K562 (cell line): ENCODE measurements at regions not wholly inside any gene's neighbourhood (a gene's known extent, or its start where the extent isn't known, plus 50 kb on each side); places are given as distances from the start of the nearest gene placed in this dataset.

Source experiments
- ATAC-seq: fragments of 200-7000 bp; cut with Tn5 transposase; 3 replicates; pipeline ENCODE4 v1.9.1; 2020; ENCODE audit warnings: moderate library complexity
- BruUV-seq: library from RNA; stranded (reverse); fragments of 400-500 nt; replicated peaks from 2 replicates; lab custom pipeline; 2021; lab: Mats Ljungman, UMichigan
- CTCF ChIA-PET: fragments of 300-600 bp; formaldehyde crosslinking; extraction: SDS; loops from one replicate; lab custom pipeline; 2021; ENCODE audit warnings: low intra/inter-chr PET ratio; lab: Yijun Ruan, JAX
- POLR2A ChIA-PET: fragments of 300-600, 350-650 bp; sonication (Branson Sonifier 250); formaldehyde crosslinking; extraction: SDS; loops from one replicate; lab custom pipeline; 2021; ENCODE audit warnings: antibody characterized with exemption, inconsistent platforms; lab: Yijun Ruan, JAX
- DNase-seq, 4 experiments: peaks; one replicate each; pipeline versions ENCODE4 v3.0.0 to v3.0.0-alpha.2; 2011 to 2018; ENCODE audit warnings: low spot score in 3 of 4, mixed read lengths in 3 of 4; ENCODE audit errors: extremely low read depth in 1 of 4
- FAIRE-seq: peaks from 2 replicates; lab custom pipeline; 2011; peaks lifted over from hg19 to GRCh38; lab: Jason Lieb, UNC
- H2AFZ ChIP-seq: 2 replicates; pipeline ENCODE4 v1.6.0; 2011; ENCODE audit warnings: low read depth, low read length, control low read depth, inconsistent platforms
- H3K27ac ChIP-seq: fragments of 200-600 bp; 3 replicates; pipeline ENCODE4 v1.8.0; 2011; ENCODE audit warnings: low read depth, mild to moderate bottlenecking, control low read depth, inconsistent platforms, low read length, moderate library complexity, mixed read lengths; ENCODE audit errors: extremely low read depth
- H3K27me3 ChIP-seq, 2 experiments: fragments of 300-600 bp in 1 of 2; 2 replicates in 1 of 2; 3 replicates in 1 of 2; pipeline versions ENCODE4 v1.6.0 to v1.8.0; 2011; ENCODE audit warnings: inconsistent platforms in 2 of 2, low read length in 2 of 2, mild to moderate bottlenecking in 1 of 2, mixed read lengths in 1 of 2, moderate library complexity in 1 of 2; ENCODE audit not compliant: control insufficient read depth in 2 of 2, insufficient read depth in 2 of 2
- H3K36me3 ChIP-seq: fragments of 300-600 bp; 3 replicates; pipeline ENCODE4 v1.8.0; 2011; ENCODE audit warnings: mild to moderate bottlenecking, low read length, inconsistent platforms; ENCODE audit not compliant: control insufficient read depth, insufficient read depth
- H3K4me1 ChIP-seq, 2 experiments: fragments of 200-600 bp in 1 of 2; replicated peaks in 1 of 2; 2 replicates in 1 of 2; 3 replicates in 1 of 2; pipeline versions ENCODE4 v1.5.1 to v1.8.0; 2011; ENCODE audit warnings: inconsistent platforms in 2 of 2, low read length in 2 of 2, mild to moderate bottlenecking in 1 of 2, mixed read lengths in 1 of 2, moderate library complexity in 1 of 2; ENCODE audit not compliant: control insufficient read depth in 2 of 2, insufficient read depth in 2 of 2
- H3K4me2 ChIP-seq: 2 replicates; pipeline ENCODE4 v1.6.1; 2011; ENCODE audit warnings: low read length, control low read depth, inconsistent platforms, mixed read lengths; ENCODE audit not compliant: insufficient read depth
- H3K4me3 ChIP-seq: fragments of 200-600 bp; sonication (generic), shearing (Covaris generic); 2 replicates; pipeline ENCODE4 v1.5.1; 2016; ENCODE audit warnings: control low read depth, inconsistent platforms
- H3K79me2 ChIP-seq: fragments of 200-600 bp; 3 replicates; pipeline ENCODE4 v1.8.0; 2011; ENCODE audit warnings: low read length, inconsistent platforms; ENCODE audit not compliant: control insufficient read depth, insufficient read depth
- H3K9ac ChIP-seq, 2 experiments: 2 replicates each; pipeline versions ENCODE4 v1.6.0 to v1.6.1; 2011; ENCODE audit warnings: low read depth in 2 of 2, low read length in 2 of 2, control low read depth in 1 of 2, inconsistent platforms in 1 of 2, mild to moderate bottlenecking in 1 of 2, mixed read lengths in 1 of 2; ENCODE audit not compliant: insufficient read depth in 1 of 2
- H3K9me1 ChIP-seq: one replicate; pipeline ENCODE4 v1.6.0; 2011; ENCODE audit warnings: inconsistent platforms, mild to moderate bottlenecking, low read length, moderate library complexity; ENCODE audit not compliant: control insufficient read depth, insufficient read depth
- H3K9me3 ChIP-seq: replicated peaks from 2 replicates; pipeline ENCODE4 v1.5.1; 2011; ENCODE audit warnings: low read depth, low read length, inconsistent platforms; ENCODE audit not compliant: control insufficient read depth, insufficient read depth
- H4K20me1 ChIP-seq: replicated peaks from 2 replicates; pipeline ENCODE4 v1.6.1; 2011; ENCODE audit warnings: low read length, inconsistent platforms, mixed read lengths; ENCODE audit not compliant: control insufficient read depth, insufficient read depth
- NFRKB ChIP-seq: fragments of 450-650 bp; IDR thresholded peaks from 2 replicates; pipeline ENCODE4 v1.6.1; 2016; ENCODE audit warnings: low read depth
- SMAD3 ChIP-seq: fragments of 450-650 bp; formaldehyde crosslinking; conservative IDR thresholded peaks from 2 replicates; pipeline ENCODE4 v1.4.0; 2020; ENCODE audit warnings: mild to moderate bottlenecking
- SREBF2 ChIP-seq: sonication (generic); formaldehyde crosslinking; IDR thresholded peaks from 2 replicates; pipeline ENCODE4 v1.4.0; 2020; ENCODE audit warnings: mild to moderate bottlenecking, missing genetic modification reagents
- in situ Hi-C: fragments of 300-500 bp; cut with MboI; formaldehyde crosslinking; loops from 4 replicates; pipeline ENCODE4 v1.15.0; 2018; ENCODE audit warnings: inconsistent platforms, mixed read lengths
- intact Hi-C: fragments of 100-400 bp; cut with micrococcal nuclease; formaldehyde crosslinking; loops from 2 replicates; pipeline ENCODE4 v1.14.2; 2022
- TF ChIP-seq, protein P1 (sequence below): fragments of 250-450 bp; sonication (Bioruptor Pico); IDR thresholded peaks from 2 replicates; pipeline ENCODE4 v1.4.0; 2020; ENCODE audit warnings: mild to moderate bottlenecking
- TF ChIP-seq, protein P2 (sequence below): conservative IDR thresholded peaks from 2 replicates; pipeline ENCODE4 v1.6.1; 2011; ENCODE audit warnings: low read depth, mild to moderate bottlenecking, low read length; ENCODE audit not compliant: control insufficient read depth
- TF ChIP-seq, protein P3 (sequence below), 2 experiments: fragments of 450-650 bp; IDR thresholded peaks; 2 replicates each; pipeline ENCODE4 v1.6.1; 2016; ENCODE audit warnings: mild to moderate bottlenecking in 2 of 2, borderline replicate concordance in 1 of 2, low read depth in 1 of 2, moderate library complexity in 1 of 2
- TF ChIP-seq, protein P4 (sequence below): fragments of 250-450 bp; sonication (Bioruptor Pico); IDR thresholded peaks from 2 replicates; pipeline ENCODE4 v1.8.0; 2022; ENCODE audit warnings: inconsistent platforms, mild to moderate bottlenecking, moderate library complexity, borderline replicate concordance

DNA sequence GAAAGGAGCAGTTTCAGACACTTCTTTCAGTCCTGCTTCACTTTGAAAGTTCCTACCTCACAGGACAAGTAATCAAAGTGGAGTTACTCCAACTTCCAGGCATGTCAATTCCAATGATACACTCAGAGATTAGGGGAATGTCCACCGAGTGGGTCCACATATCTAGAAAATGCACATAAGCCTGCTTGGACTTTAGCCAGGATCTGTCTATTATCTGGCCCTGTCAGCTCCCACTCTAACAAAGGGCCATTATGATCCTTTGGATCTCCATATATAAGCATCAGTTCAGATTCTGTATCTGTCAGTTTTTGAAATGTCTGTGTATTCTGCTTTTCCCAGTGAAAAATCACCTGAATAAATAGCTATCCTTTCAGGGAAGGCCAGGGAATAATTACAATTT, 112.9 kb upstream of the ATXN7L3B start (continued):
- TF ChIP-seq, protein P1, sequence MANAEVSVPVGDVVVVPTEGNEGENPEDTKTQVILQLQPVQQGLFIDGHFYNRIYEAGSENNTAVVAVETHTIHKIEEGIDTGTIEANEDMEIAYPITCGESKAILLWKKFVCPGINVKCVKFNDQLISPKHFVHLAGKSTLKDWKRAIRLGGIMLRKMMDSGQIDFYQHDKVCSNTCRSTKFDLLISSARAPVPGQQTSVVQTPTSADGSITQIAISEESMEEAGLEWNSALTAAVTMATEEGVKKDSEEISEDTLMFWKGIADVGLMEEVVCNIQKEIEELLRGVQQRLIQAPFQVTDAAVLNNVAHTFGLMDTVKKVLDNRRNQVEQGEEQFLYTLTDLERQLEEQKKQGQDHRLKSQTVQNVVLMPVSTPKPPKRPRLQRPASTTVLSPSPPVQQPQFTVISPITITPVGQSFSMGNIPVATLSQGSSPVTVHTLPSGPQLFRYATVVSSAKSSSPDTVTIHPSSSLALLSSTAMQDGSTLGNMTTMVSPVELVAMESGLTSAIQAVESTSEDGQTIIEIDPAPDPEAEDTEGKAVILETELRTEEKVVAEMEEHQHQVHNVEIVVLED (CRISPR knock-in tag) = no peak
- TF ChIP-seq NFRKB = no peak
- TF ChIP-seq, protein P2, sequence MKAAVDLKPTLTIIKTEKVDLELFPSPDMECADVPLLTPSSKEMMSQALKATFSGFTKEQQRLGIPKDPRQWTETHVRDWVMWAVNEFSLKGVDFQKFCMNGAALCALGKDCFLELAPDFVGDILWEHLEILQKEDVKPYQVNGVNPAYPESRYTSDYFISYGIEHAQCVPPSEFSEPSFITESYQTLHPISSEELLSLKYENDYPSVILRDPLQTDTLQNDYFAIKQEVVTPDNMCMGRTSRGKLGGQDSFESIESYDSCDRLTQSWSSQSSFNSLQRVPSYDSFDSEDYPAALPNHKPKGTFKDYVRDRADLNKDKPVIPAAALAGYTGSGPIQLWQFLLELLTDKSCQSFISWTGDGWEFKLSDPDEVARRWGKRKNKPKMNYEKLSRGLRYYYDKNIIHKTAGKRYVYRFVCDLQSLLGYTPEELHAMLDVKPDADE = no peak

DNA sequence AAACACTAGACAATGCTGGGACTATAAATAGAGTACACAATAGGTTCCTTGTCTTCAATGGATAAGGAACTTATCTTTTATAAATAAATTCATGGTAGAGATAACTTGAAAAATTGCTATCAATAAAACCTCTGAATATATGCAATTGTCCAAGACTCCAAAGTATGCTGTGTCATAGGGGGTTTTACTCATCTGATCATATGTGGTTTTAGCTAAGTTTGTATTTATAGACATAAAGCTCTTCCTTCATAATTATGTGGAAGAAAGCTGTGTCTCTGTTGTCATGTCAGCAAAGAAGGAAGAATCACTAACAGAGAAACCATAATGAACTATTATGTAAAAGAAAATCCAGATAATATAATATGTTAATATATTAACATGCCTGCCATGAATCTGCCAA, 111.5 kb upstream of the ATXN7L3B start:
- Histone ChIP-seq H4K20me1 (no peaks in the 10 kb centered on the region), H3K4me3 (no peak overlapping the region), H3K9me1 (no peaks in the 10 kb centered on the region), H2AFZ (no peak overlapping the region), H3K79me2 (no peaks in the 10 kb centered on the region), H3K4me1 (no peaks in the 10 kb centered on the region), H3K9ac (no peak overlapping the region), H3K27ac (no peak overlapping the region), H3K27me3 (no peaks in the 10 kb centered on the region), H3K9me3 (no peaks in the 10 kb centered on the region), H3K36me3 (no peaks in the 10 kb centered on the region), H3K4me2 (no peak overlapping the region)
- POLR2A ChIA-PET = no interaction called here
- no peak for FAIRE-seq
- intact Hi-C loops = no loop called here
- in situ Hi-C loops = no loop called here
- no peak for ATAC-seq
- BruUV-seq = no TSS peak
- CTCF ChIA-PET = no interaction called here
- DNase-seq = no peak
- TF ChIP-seq, protein P3, sequence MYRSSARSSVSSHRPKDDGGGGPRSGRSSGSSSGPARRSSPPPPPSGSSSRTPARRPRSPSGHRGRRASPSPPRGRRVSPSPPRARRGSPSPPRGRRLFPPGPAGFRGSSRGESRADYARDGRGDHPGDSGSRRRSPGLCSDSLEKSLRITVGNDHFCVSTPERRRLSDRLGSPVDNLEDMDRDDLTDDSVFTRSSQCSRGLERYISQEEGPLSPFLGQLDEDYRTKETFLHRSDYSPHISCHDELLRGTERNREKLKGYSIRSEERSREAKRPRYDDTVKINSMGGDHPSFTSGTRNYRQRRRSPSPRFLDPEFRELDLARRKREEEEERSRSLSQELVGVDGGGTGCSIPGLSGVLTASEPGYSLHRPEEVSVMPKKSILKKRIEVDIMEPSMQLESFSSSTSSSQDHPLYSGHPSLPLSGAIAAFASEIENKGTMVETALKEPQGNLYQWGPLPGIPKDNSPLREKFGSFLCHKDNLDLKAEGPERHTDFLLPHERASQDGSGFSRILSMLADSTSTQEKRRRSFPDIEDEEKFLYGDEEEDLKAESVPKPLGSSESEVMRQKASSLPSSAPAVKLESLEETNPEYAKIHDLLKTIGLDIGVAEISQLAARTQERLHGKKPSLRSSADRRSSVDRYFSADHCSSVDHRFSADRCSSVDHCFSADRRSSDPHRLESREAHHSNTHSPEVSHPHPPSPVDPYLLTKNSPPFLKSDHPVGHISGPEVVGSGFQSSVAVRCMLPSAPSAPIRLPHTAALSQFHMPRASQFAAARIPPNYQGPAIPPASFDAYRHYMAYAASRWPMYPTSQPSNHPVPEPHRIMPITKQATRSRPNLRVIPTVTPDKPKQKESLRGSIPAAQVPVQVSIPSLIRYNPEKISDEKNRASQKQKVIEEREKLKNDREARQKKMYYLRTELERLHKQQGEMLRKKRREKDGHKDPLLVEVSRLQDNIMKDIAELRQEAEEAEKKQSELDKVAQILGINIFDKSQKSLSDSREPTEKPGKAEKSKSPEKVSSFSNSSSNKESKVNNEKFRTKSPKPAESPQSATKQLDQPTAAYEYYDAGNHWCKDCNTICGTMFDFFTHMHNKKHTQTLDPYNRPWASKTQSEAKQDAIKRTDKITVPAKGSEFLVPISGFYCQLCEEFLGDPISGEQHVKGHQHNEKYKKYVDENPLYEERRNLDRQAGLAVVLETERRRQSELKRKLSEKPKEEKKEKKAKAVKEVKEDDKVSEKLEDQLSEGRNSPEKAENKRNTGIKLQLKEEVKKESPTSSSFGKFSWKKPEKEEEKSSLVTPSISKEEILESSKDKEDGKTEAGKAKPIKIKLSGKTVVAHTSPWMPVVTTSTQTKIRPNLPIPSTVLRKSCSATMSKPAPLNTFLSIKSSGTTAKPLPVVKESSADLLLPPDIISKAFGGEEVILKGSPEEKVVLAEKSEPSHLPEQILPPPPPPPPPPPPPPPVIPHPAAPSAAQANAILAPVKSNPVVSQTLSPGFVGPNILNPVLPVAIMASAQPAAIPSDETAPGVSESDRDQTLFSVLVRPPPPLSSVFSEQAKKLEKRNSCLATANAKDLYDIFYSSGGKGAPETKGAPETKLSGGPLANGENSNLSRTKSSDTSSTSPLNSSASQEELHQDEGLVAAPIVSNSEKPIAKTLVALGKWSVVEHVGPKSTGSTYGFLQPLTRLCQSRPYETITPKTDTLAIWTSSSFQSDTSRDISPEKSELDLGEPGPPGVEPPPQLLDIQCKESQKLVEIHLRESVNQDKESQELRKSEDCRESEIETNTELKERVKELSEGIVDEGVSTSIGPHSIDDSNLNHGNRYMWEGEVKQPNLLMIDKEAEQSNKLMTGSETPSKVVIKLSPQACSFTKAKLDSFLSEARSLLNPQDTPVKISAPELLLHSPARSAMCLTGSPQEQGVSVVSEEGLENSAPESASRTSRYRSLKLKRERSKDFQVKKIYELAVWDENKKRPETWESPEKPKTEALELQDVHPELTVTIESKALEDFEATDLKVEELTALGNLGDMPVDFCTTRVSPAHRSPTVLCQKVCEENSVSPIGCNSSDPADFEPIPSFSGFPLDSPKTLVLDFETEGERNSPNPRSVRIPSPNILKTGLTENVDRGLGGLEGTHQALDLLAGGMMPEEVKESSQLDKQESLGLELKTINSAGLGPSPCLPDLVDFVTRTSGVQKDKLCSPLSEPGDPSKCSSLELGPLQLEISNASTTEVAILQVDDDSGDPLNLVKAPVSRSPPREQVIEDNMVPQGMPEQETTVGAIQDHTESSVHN (IDR thresholded peaks at IDR 0.05; ENCODE audit: borderline replicate concordance in 1 of 2, low read depth in 1 of 2) = no peak
- TF ChIP-seq SREBF2 (no peak), SMAD3 (CRISPR knock-in tag) (no peak)
- TF ChIP-seq, protein P4, sequence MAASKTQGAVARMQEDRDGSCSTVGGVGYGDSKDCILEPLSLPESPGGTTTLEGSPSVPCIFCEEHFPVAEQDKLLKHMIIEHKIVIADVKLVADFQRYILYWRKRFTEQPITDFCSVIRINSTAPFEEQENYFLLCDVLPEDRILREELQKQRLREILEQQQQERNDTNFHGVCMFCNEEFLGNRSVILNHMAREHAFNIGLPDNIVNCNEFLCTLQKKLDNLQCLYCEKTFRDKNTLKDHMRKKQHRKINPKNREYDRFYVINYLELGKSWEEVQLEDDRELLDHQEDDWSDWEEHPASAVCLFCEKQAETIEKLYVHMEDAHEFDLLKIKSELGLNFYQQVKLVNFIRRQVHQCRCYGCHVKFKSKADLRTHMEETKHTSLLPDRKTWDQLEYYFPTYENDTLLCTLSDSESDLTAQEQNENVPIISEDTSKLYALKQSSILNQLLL (CRISPR knock-in tag) = no peak
